HepG2 (cell line): ENCODE measurements at regions not wholly inside any gene's neighbourhood (a gene's known extent, or its start where the extent isn't known, plus 50 kb on each side); places are given as distances from the start of the nearest gene placed in this dataset.

Experiments
- ATF7 ChIP-seq, 2 experiments: fragments of 450-650 bp in 1 of 2; sonication (generic) in 1 of 2; formaldehyde crosslinking in 1 of 2; IDR thresholded peaks; 2 replicates each; pipeline versions ENCODE4 v1.4.0 to v1.6.1; 2016 to 2020; ENCODE audit warnings: antibody characterized with exemption in 1 of 2, mild to moderate bottlenecking in 1 of 2, missing genetic modification reagents in 1 of 2
- CAMTA2 ChIP-seq: sonication (generic); formaldehyde crosslinking; IDR thresholded peaks from 2 replicates; pipeline ENCODE4 v1.4.0; 2020; ENCODE audit warnings: mild to moderate bottlenecking, missing genetic modification reagents, borderline replicate concordance
- CEBPG ChIP-seq: IDR thresholded peaks from 2 replicates; pipeline ENCODE4 v1.6.1; 2016
- ELF3 ChIP-seq: IDR thresholded peaks from 2 replicates; pipeline ENCODE4 v1.6.1; 2016; ENCODE audit warnings: missing genetic modification reagents, missing compliant biosample characterization
- GLI4 ChIP-seq: sonication (generic); formaldehyde crosslinking; IDR thresholded peaks from 2 replicates; pipeline ENCODE4 v1.5.1; 2020; ENCODE audit warnings: missing genetic modification reagents, mild to moderate bottlenecking, moderate library complexity, borderline replicate concordance
- GZF1 ChIP-seq: sonication (generic); formaldehyde crosslinking; IDR thresholded peaks from 2 replicates; pipeline ENCODE4 v1.5.1; 2020; ENCODE audit warnings: mild to moderate bottlenecking, missing genetic modification reagents
- KDM5A ChIP-seq: fragments of 200-600 bp; sonication (generic); IDR thresholded peaks from 2 replicates; pipeline ENCODE4 v1.7.0; 2018; ENCODE audit warnings: antibody characterized with exemption, mild to moderate bottlenecking, low read length, borderline replicate concordance
- MAFF ChIP-seq: IDR thresholded peaks from 2 replicates; pipeline ENCODE4 v1.6.1; 2011; ENCODE audit warnings: low read depth, low read length, improper control_type of control experiment
- MAZ ChIP-seq, 2 experiments: sonication (generic) in 1 of 2; formaldehyde crosslinking in 1 of 2; IDR thresholded peaks; 2 replicates each; pipeline versions ENCODE4 v1.5.0 to v1.6.1; 2012 to 2020; ENCODE audit warnings: low read depth in 2 of 2, mild to moderate bottlenecking in 2 of 2, borderline replicate concordance in 1 of 2, improper control_type of control experiment in 1 of 2, low read length in 1 of 2, missing genetic modification reagents in 1 of 2, moderate library complexity in 1 of 2
- MLLT10 ChIP-seq: sonication (generic); formaldehyde crosslinking; IDR thresholded peaks from 2 replicates; pipeline ENCODE4 v1.4.0; 2020; ENCODE audit warnings: missing genetic modification reagents
- MTF2 ChIP-seq: sonication (generic); formaldehyde crosslinking; IDR thresholded peaks from 2 replicates; pipeline ENCODE4 v1.5.0; 2020; ENCODE audit warnings: missing genetic modification reagents, borderline replicate concordance
- MXD4 ChIP-seq: IDR thresholded peaks from 2 replicates; pipeline ENCODE4 v1.6.1; 2016; ENCODE audit warnings: mild to moderate bottlenecking, missing biosample characterization, missing genetic modification reagents
- NFE2L2 ChIP-seq: fragments of 150-350 bp; IDR thresholded peaks from 2 replicates; pipeline ENCODE4 v1.6.1; 2014; ENCODE audit warnings: low read length
- NFIB ChIP-seq: sonication (generic); formaldehyde crosslinking; IDR thresholded peaks from 2 replicates; pipeline ENCODE4 v1.9.0; 2021; ENCODE audit warnings: missing genetic modification reagents, mild to moderate bottlenecking, borderline replicate concordance
- NRL ChIP-seq: sonication (generic); formaldehyde crosslinking; IDR thresholded peaks from 2 replicates; pipeline ENCODE4 v1.5.0; 2020; ENCODE audit warnings: missing genetic modification reagents, mild to moderate bottlenecking, moderate library complexity, borderline replicate concordance
- PHF21A ChIP-seq: sonication (generic); formaldehyde crosslinking; IDR thresholded peaks from 2 replicates; pipeline ENCODE4 v1.5.0; 2020; ENCODE audit warnings: mild to moderate bottlenecking, missing genetic modification reagents
- RXRB ChIP-seq: IDR thresholded peaks from 2 replicates; pipeline ENCODE4 v1.6.1; 2016; ENCODE audit warnings: borderline replicate concordance, missing genetic modification reagents, missing compliant biosample characterization
- SALL1 ChIP-seq: sonication (generic); formaldehyde crosslinking; IDR thresholded peaks from 2 replicates; pipeline ENCODE4 v1.8.0; 2022; ENCODE audit warnings: mild to moderate bottlenecking, missing genetic modification reagents
- SIN3B ChIP-seq: fragments of 150-350 bp; IDR thresholded peaks from 2 replicates; pipeline ENCODE4 v1.6.1; 2014; ENCODE audit warnings: low read length
- SMAD3 ChIP-seq: sonication (generic); formaldehyde crosslinking; IDR thresholded peaks from 2 replicates; pipeline ENCODE4 v1.4.0; 2020; ENCODE audit warnings: missing genetic modification reagents
- XRCC5 ChIP-seq: fragments of 200-400 bp; formaldehyde crosslinking; optimal IDR thresholded peaks from 2 replicates; pipeline ENCODE3; 2017; ENCODE audit warnings: mild to moderate bottlenecking, low read length
- ZFP1 ChIP-seq: IDR thresholded peaks from 2 replicates; pipeline ENCODE4 v1.6.1; 2016
- ZKSCAN5 ChIP-seq: sonication (generic); formaldehyde crosslinking; IDR thresholded peaks from 2 replicates; pipeline ENCODE4 v1.5.1; 2020; ENCODE audit warnings: mild to moderate bottlenecking, missing genetic modification reagents
- ZNF260 ChIP-seq: sonication (generic); formaldehyde crosslinking; IDR thresholded peaks from 2 replicates; pipeline ENCODE4 v1.4.0; 2020; ENCODE audit warnings: missing genetic modification reagents, low read depth, mild to moderate bottlenecking, borderline replicate concordance
- ZNF264 ChIP-seq: sonication (generic); formaldehyde crosslinking; IDR thresholded peaks from 2 replicates; pipeline ENCODE4 v1.4.0; 2020; ENCODE audit warnings: missing genetic modification reagents
- ZNF33B ChIP-seq: sonication (generic); formaldehyde crosslinking; IDR thresholded peaks from 2 replicates; pipeline ENCODE4 v1.5.1; 2020; ENCODE audit warnings: mild to moderate bottlenecking, missing genetic modification reagents
- TF ChIP-seq, protein P1 (sequence below): sonication (generic); formaldehyde crosslinking; IDR thresholded peaks from 2 replicates; pipeline ENCODE4 v1.4.0; 2020; ENCODE audit warnings: missing genetic modification reagents
- TF ChIP-seq, protein P2 (sequence below): sonication (generic); formaldehyde crosslinking; IDR thresholded peaks from 2 replicates; pipeline ENCODE4 v1.9.0; 2021; ENCODE audit warnings: missing genetic modification reagents, borderline replicate concordance

DNA sequence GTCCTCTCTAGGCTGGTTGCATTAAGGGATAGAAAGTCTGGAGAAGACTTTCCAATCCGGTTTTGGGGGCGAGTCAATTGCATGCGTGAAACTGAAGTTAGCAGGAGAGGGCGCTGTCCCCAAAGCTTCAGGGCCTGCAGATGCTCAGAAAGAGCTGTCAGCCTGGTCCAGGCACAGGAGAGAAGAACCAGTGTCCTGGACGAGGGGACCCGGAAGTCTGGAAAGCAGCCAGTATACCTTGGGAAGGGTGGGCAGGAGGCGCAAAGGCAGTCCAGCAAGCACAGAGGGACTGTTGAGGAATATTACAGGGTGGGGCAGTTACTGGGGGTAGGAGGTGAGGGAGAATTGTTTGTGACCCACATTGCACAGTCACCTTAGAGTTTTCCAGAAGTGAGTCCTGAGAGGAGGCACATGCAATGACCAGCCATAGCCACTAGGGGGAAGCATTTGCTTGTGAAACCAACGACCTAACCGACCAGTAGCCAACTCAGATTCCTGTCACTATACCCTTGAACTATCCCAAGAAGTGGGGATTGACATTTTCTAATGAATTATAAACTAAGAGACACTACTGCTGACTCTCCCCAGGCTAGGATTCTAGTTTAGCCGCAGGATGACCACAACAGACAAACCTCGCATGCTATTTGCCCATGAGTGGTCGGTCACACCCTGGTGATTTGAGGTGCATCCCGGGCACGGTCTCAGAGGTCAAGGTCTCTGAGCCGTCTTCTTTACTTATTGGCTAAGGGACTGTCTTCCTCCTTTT is 172.8 kb downstream of the RDH14 start (continued):
- TF ChIP-seq MAZ (IDR thresholded peaks at IDR 0.05; ENCODE audit: borderline replicate concordance, low read depth, low read length) (no peak), MAZ (CRISPR knock-in tag; IDR thresholded peaks at IDR 0.05; ENCODE audit: low read depth) (0 out of 2 replicates have a peak, but pooled peaks have one; percentile 28), ELF3 (CRISPR knock-in tag) (peak; percentile 46; the same call in 1 of the 2 replicates), PHF21A (CRISPR knock-in tag) (no peak), CAMTA2 (peak; percentile 53; the same call in 1 of the 2 replicates), RXRB (CRISPR knock-in tag) (0 out of 2 replicates have a peak, but pooled peaks have one; percentile 25), MXD4 (CRISPR knock-in tag) (0 out of 2 replicates have a peak, but pooled peaks have one; percentile 47), SIN3B (peak; percentile 28; the same call in 1 of the 2 replicates), NRL (peak; percentile 14; the same call in 1 of the 2 replicates), NFIB (CRISPR knock-in tag) (no peak), ZNF264 (CRISPR knock-in tag) (no peak), ZNF33B (CRISPR knock-in tag) (no peak; the same call in 1 of the 2 replicates), XRCC5 (peak; percentile 72), ZFP1 (no peak), ZNF260 (CRISPR knock-in tag) (no peak), SMAD3 (CRISPR knock-in tag) (no peak), SALL1 (peak; percentile 42; the same call in 1 of the 2 replicates), MLLT10 (CRISPR knock-in tag) (no peak), MAFF (no peak), NFE2L2 (peak; percentile 37; the same call in 1 of the 2 replicates), ZKSCAN5 (CRISPR knock-in tag) (peak; percentile 73; the same call in 1 of the 2 replicates), GLI4 (no peak), ATF7 (IDR thresholded peaks at IDR 0.05) (no peak), ATF7 (CRISPR knock-in tag; IDR thresholded peaks at IDR 0.05) (no peak), KDM5A (no peak), MTF2 (no peak), CEBPG (CRISPR knock-in tag) (peak; percentile 43; the same call in 1 of the 2 replicates), GZF1 (CRISPR knock-in tag) (no peak)
- TF ChIP-seq, protein P1, sequence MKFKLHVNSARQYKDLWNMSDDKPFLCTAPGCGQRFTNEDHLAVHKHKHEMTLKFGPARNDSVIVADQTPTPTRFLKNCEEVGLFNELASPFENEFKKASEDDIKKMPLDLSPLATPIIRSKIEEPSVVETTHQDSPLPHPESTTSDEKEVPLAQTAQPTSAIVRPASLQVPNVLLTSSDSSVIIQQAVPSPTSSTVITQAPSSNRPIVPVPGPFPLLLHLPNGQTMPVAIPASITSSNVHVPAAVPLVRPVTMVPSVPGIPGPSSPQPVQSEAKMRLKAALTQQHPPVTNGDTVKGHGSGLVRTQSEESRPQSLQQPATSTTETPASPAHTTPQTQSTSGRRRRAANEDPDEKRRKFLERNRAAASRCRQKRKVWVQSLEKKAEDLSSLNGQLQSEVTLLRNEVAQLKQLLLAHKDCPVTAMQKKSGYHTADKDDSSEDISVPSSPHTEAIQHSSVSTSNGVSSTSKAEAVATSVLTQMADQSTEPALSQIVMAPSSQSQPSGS (CRISPR knock-in tag): 0 out of 2 replicates have a peak, but pooled peaks have one; percentile 10
- TF ChIP-seq, protein P2, sequence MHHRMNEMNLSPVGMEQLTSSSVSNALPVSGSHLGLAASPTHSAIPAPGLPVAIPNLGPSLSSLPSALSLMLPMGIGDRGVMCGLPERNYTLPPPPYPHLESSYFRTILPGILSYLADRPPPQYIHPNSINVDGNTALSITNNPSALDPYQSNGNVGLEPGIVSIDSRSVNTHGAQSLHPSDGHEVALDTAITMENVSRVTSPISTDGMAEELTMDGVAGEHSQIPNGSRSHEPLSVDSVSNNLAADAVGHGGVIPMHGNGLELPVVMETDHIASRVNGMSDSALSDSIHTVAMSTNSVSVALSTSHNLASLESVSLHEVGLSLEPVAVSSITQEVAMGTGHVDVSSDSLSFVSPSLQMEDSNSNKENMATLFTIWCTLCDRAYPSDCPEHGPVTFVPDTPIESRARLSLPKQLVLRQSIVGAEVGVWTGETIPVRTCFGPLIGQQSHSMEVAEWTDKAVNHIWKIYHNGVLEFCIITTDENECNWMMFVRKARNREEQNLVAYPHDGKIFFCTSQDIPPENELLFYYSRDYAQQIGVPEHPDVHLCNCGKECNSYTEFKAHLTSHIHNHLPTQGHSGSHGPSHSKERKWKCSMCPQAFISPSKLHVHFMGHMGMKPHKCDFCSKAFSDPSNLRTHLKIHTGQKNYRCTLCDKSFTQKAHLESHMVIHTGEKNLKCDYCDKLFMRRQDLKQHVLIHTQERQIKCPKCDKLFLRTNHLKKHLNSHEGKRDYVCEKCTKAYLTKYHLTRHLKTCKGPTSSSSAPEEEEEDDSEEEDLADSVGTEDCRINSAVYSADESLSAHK: no peak
